ENCODE measurements at regions not wholly inside any gene's neighbourhood (a gene's known extent, or its start where the extent isn't known, plus 50 kb on each side); places are given as distances from the start of the nearest gene placed in this dataset.

- no peak for TF ChIP-seq POLR2AphosphoS5 (IDR thresholded peaks at IDR 0.05; ENCODE audit: low read depth, low read length)
- TF ChIP-seq, protein P1, sequence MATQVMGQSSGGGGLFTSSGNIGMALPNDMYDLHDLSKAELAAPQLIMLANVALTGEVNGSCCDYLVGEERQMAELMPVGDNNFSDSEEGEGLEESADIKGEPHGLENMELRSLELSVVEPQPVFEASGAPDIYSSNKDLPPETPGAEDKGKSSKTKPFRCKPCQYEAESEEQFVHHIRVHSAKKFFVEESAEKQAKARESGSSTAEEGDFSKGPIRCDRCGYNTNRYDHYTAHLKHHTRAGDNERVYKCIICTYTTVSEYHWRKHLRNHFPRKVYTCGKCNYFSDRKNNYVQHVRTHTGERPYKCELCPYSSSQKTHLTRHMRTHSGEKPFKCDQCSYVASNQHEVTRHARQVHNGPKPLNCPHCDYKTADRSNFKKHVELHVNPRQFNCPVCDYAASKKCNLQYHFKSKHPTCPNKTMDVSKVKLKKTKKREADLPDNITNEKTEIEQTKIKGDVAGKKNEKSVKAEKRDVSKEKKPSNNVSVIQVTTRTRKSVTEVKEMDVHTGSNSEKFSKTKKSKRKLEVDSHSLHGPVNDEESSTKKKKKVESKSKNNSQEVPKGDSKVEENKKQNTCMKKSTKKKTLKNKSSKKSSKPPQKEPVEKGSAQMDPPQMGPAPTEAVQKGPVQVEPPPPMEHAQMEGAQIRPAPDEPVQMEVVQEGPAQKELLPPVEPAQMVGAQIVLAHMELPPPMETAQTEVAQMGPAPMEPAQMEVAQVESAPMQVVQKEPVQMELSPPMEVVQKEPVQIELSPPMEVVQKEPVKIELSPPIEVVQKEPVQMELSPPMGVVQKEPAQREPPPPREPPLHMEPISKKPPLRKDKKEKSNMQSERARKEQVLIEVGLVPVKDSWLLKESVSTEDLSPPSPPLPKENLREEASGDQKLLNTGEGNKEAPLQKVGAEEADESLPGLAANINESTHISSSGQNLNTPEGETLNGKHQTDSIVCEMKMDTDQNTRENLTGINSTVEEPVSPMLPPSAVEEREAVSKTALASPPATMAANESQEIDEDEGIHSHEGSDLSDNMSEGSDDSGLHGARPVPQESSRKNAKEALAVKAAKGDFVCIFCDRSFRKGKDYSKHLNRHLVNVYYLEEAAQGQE (IDR thresholded peaks at IDR 0.05; ENCODE audit: insufficient read depth in 1 of 2, low read depth in 2 of 2, low read length in 2 of 2), result no peak
- no peak for TF ChIP-seq TAF1 (IDR thresholded peaks at IDR 0.05; ENCODE audit: borderline replicate concordance, insufficient read depth, low read length)
Measured at GRCh38 chr10:33709008-33709753, 374.7 kb upstream of the NRP1 start.

All from PFSK-1 (cell line).